Liver (tissue), 3 donors: ENCODE measurements at regions not wholly inside any gene's neighbourhood (a gene's known extent, or its start where the extent isn't known, plus 50 kb on each side); places are given as distances from the start of the nearest gene placed in this dataset.

Experiments
- EGR1 ChIP-seq, 2 donors: IDR thresholded peaks; 2 replicates each; pipeline ENCODE4 v1.6.1; 2016 to 2018; ENCODE audit warnings: antibody characterized with exemption in 2 of 2, low read depth in 2 of 2
- GABPA ChIP-seq, 2 donors: IDR thresholded peaks in 1 of 2; conservative IDR thresholded peaks in 1 of 2; 2 replicates each; pipeline ENCODE4 v1.6.1; 2016; ENCODE audit warnings: antibody characterized with exemption in 2 of 2, mild to moderate bottlenecking in 1 of 2, moderate library complexity in 1 of 2
- NR2F2 ChIP-seq: IDR thresholded peaks from 2 replicates; pipeline ENCODE4 v1.6.1; 2016; ENCODE audit warnings: antibody characterized with exemption
- TAF1 ChIP-seq: conservative IDR thresholded peaks from 2 replicates; pipeline ENCODE4 v1.6.1; 2016; ENCODE audit warnings: antibody characterized with exemption, mild to moderate bottlenecking
- YY1 ChIP-seq: IDR thresholded peaks from 2 replicates; pipeline ENCODE4 v1.6.1; 2016; ENCODE audit warnings: antibody characterized with exemption, mild to moderate bottlenecking
- TF ChIP-seq, protein P1 (sequence below): fragments of 150-350 bp; IDR thresholded peaks from 2 replicates; pipeline ENCODE4 v1.5.1; 2017; ENCODE audit warnings: improper control_type of control experiment, low read depth, low read length; ENCODE audit not compliant: missing input control
- TF ChIP-seq, protein P2 (sequence below): IDR thresholded peaks from 2 replicates; pipeline ENCODE4 v1.6.1; 2016; ENCODE audit warnings: antibody characterized with exemption
- TF ChIP-seq, protein P3 (sequence below): IDR thresholded peaks from 2 replicates; pipeline ENCODE4 v1.6.1; 2016; ENCODE audit warnings: antibody characterized with exemption
- TF ChIP-seq, protein P4 (sequence below): IDR thresholded peaks from 2 replicates; pipeline ENCODE4 v1.6.1; 2016; ENCODE audit warnings: antibody characterized with exemption, mild to moderate bottlenecking
- TF ChIP-seq, protein P5 (sequence below): IDR thresholded peaks from 2 replicates; pipeline ENCODE4 v1.6.1; 2016; ENCODE audit warnings: antibody characterized with exemption
- donor health status: healthy.
- donor health status: healthy.

DNA sequence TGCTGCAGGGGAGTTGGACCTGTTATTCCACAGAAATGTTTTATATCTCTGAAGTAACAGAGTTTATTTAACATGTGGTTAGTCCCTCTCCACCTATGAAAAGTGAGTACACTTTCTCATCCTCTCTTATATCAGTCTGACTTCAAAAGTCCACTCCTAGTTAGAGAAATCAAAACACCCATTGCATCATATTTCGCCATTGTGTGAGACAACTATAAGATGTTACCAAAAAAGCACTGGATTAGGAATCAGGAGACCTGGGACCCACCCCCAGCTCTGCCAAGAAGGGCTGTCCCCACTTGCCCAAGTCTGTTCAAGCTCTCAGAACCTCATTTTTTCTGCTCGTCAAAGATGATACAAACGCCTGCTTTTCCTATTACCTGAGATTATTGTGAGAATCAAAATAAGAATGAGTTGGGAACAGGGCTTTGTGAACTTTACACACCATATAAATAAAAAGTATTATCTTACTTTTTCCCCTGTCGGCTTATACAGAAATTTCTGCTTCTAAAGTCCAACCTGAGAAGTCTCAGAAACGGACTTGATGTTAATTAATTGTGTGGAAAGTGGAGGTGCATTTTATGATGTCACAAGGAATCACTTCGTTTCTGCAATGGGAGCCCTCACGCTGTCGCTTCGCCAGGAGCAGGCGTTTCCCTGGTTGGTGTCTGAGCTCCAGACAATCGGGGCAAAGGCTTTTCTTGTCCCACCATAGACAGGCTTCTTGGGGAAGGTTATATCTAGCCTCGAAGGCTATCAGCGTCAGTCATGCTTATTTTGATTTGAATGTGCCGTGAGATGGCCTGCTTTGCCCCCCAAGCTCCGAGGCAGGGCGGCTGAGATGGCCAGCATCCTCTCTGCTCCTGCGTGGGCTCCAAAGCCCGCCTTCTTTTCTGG is 89.6 kb upstream of the ZNF516 start:
- TF ChIP-seq, protein P1, sequence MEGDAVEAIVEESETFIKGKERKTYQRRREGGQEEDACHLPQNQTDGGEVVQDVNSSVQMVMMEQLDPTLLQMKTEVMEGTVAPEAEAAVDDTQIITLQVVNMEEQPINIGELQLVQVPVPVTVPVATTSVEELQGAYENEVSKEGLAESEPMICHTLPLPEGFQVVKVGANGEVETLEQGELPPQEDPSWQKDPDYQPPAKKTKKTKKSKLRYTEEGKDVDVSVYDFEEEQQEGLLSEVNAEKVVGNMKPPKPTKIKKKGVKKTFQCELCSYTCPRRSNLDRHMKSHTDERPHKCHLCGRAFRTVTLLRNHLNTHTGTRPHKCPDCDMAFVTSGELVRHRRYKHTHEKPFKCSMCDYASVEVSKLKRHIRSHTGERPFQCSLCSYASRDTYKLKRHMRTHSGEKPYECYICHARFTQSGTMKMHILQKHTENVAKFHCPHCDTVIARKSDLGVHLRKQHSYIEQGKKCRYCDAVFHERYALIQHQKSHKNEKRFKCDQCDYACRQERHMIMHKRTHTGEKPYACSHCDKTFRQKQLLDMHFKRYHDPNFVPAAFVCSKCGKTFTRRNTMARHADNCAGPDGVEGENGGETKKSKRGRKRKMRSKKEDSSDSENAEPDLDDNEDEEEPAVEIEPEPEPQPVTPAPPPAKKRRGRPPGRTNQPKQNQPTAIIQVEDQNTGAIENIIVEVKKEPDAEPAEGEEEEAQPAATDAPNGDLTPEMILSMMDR = no peak
- TF ChIP-seq, protein P2, sequence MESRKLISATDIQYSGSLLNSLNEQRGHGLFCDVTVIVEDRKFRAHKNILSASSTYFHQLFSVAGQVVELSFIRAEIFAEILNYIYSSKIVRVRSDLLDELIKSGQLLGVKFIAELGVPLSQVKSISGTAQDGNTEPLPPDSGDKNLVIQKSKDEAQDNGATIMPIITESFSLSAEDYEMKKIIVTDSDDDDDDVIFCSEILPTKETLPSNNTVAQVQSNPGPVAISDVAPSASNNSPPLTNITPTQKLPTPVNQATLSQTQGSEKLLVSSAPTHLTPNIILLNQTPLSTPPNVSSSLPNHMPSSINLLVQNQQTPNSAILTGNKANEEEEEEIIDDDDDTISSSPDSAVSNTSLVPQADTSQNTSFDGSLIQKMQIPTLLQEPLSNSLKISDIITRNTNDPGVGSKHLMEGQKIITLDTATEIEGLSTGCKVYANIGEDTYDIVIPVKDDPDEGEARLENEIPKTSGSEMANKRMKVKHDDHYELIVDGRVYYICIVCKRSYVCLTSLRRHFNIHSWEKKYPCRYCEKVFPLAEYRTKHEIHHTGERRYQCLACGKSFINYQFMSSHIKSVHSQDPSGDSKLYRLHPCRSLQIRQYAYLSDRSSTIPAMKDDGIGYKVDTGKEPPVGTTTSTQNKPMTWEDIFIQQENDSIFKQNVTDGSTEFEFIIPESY = no peak
- TF ChIP-seq TAF1 (no peak), EGR1 (IDR thresholded peaks at IDR 0.05; ENCODE audit: low read depth in 2 of 2) (no peak), NR2F2 (no peak), YY1 (no peak), GABPA (IDR thresholded peaks at IDR 0.05 in 1 of 2, conservative IDR thresholded peaks at IDR 0.05 in 1 of 2) (no peak)
- TF ChIP-seq, protein P3, sequence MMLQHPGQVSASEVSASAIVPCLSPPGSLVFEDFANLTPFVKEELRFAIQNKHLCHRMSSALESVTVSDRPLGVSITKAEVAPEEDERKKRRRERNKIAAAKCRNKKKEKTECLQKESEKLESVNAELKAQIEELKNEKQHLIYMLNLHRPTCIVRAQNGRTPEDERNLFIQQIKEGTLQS = no peak
- TF ChIP-seq, protein P4, sequence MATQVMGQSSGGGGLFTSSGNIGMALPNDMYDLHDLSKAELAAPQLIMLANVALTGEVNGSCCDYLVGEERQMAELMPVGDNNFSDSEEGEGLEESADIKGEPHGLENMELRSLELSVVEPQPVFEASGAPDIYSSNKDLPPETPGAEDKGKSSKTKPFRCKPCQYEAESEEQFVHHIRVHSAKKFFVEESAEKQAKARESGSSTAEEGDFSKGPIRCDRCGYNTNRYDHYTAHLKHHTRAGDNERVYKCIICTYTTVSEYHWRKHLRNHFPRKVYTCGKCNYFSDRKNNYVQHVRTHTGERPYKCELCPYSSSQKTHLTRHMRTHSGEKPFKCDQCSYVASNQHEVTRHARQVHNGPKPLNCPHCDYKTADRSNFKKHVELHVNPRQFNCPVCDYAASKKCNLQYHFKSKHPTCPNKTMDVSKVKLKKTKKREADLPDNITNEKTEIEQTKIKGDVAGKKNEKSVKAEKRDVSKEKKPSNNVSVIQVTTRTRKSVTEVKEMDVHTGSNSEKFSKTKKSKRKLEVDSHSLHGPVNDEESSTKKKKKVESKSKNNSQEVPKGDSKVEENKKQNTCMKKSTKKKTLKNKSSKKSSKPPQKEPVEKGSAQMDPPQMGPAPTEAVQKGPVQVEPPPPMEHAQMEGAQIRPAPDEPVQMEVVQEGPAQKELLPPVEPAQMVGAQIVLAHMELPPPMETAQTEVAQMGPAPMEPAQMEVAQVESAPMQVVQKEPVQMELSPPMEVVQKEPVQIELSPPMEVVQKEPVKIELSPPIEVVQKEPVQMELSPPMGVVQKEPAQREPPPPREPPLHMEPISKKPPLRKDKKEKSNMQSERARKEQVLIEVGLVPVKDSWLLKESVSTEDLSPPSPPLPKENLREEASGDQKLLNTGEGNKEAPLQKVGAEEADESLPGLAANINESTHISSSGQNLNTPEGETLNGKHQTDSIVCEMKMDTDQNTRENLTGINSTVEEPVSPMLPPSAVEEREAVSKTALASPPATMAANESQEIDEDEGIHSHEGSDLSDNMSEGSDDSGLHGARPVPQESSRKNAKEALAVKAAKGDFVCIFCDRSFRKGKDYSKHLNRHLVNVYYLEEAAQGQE = no peak
- TF ChIP-seq, protein P5, sequence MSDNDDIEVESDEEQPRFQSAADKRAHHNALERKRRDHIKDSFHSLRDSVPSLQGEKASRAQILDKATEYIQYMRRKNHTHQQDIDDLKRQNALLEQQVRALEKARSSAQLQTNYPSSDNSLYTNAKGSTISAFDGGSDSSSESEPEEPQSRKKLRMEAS = no peak
